ENCODE measurements at regions not wholly inside any gene's neighbourhood (a gene's known extent, or its start where the extent isn't known, plus 50 kb on each side); places are given as distances from the start of the nearest gene placed in this dataset.

DNA sequence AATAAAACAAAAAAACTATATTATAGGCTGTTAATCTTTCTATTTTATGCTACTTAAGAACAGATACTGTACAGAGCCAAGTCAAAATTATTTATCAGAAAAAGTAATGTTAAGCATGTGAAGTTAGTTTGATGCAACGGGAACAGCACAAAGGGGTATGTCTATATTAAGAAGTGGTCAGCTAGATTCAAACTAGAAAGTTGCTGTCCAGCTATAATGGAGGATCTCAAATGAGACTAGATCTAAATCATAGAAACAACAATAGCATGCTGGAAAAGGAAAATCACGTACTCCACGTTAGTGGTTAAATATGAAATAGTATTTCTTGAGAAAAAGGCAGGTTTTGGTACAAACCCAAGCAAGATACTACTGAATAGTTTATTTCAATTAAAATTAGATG is 1124.0 kb downstream of the GRIK2 start:
- Histone ChIP-seq H3K9ac (ENCODE audit: insufficient read depth in 1 of 2, low read length in 2 of 2) (no peak overlapping the region), H3K27ac (ENCODE audit: low read depth in 1 of 2, low read length in 1 of 2) (no peak overlapping the region), H3K4me3 (no peak overlapping the region), H3K9me3 (ENCODE audit: control insufficient read depth in 4 of 4, insufficient read depth in 3 of 4, low read length in 3 of 4) (no peaks in the 10 kb centered on the region), H3K27me3 (ENCODE audit: control insufficient read depth in 3 of 3, insufficient read depth in 3 of 3, low read length in 2 of 3) (no peaks in the 10 kb centered on the region), H3K36me3 (ENCODE audit: control insufficient read depth in 4 of 4, insufficient read depth in 4 of 4, low read length in 4 of 4) (no peaks in the 10 kb centered on the region), H3K4me1 (ENCODE audit: control insufficient read depth in 5 of 5, insufficient read depth in 5 of 5, low read length in 5 of 5) (no peaks in the 10 kb centered on the region)
- TF ChIP-seq, protein P1, sequence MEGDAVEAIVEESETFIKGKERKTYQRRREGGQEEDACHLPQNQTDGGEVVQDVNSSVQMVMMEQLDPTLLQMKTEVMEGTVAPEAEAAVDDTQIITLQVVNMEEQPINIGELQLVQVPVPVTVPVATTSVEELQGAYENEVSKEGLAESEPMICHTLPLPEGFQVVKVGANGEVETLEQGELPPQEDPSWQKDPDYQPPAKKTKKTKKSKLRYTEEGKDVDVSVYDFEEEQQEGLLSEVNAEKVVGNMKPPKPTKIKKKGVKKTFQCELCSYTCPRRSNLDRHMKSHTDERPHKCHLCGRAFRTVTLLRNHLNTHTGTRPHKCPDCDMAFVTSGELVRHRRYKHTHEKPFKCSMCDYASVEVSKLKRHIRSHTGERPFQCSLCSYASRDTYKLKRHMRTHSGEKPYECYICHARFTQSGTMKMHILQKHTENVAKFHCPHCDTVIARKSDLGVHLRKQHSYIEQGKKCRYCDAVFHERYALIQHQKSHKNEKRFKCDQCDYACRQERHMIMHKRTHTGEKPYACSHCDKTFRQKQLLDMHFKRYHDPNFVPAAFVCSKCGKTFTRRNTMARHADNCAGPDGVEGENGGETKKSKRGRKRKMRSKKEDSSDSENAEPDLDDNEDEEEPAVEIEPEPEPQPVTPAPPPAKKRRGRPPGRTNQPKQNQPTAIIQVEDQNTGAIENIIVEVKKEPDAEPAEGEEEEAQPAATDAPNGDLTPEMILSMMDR (IDR thresholded peaks at IDR 0.05; ENCODE audit: control extremely low read depth, extremely low read depth), result no peak
- no peak for ATAC-seq (ENCODE audit: insufficient read depth, low FRiP score)
- WGBS, 2 donors, result 86 to 90% methylated on average over 3 of the region's 3 CpGs
- DNase-seq, result no peak

DNA sequence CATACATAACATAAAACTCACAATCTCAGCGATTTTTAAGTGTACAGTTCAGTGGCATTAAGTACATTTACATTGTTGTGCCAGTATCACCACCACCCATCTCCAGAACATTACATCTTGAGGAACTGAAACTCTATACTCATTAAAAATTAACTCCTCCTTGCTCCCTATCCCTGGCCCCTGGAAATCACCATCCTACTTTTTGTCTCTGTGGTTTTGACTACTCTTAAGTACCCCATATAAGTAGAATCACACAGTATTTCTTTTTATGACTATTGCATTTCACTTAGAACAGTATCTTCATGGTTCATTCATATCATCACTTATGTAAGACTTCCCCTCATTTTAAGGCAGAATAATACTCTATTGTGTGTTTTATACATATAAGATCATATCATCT is 1108.1 kb downstream of the GRIK2 start:
- TF ChIP-seq, protein P1 (IDR thresholded peaks at IDR 0.05; ENCODE audit: control extremely low read depth, extremely low read depth), result no peak
- no peak overlapping the region for H3K27ac ChIP-seq (ENCODE audit: low read depth in 1 of 2, low read length in 1 of 2)
- no peak overlapping the region for H3K4me3 ChIP-seq
- no peak overlapping the region for H3K9ac ChIP-seq (ENCODE audit: insufficient read depth in 1 of 2, low read length in 2 of 2)
- H3K9me3 ChIP-seq (ENCODE audit: control insufficient read depth in 4 of 4, insufficient read depth in 3 of 4, low read length in 3 of 4), result no peaks in the 10 kb centered on the region
- 53 to 63% methylated on average over 1 of the region's 1 CpG for WGBS, 2 donors
- no peaks in the 10 kb centered on the region for H3K36me3 ChIP-seq (ENCODE audit: control insufficient read depth in 4 of 4, insufficient read depth in 4 of 4, low read length in 4 of 4)
- H3K27me3 ChIP-seq (ENCODE audit: control insufficient read depth in 3 of 3, insufficient read depth in 3 of 3, low read length in 2 of 3), result no peaks in the 10 kb centered on the region
- no peaks in the 10 kb centered on the region for H3K4me1 ChIP-seq (ENCODE audit: control insufficient read depth in 5 of 5, insufficient read depth in 5 of 5, low read length in 5 of 5)
- ATAC-seq (ENCODE audit: insufficient read depth, low FRiP score) (no peak), DNase-seq (no peak)

DNA sequence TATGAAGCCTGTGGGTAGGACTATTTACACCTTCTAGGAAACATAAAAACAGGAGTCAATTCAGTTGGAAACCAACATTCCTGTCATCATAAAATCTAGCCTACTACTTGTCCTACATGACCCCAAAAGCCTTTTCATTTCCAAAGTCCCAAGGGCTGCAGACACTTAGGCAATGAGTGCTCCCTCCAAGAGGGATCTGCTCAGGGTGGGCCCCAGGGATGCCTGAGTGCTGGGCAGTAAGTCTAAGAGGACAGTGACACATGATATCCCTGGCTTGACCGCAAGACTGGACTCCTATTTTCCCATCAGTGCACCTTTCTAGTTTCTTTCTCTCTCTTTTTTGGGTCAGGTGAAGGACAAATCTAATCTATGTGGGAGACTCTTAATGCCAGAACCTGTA is 1101.3 kb downstream of the GRIK2 start:
- H3K4me3 ChIP-seq, result no peak overlapping the region
- ATAC-seq (ENCODE audit: insufficient read depth, low FRiP score), result no peak
- H3K27me3 ChIP-seq (ENCODE audit: control insufficient read depth in 3 of 3, insufficient read depth in 3 of 3, low read length in 2 of 3), result no peaks in the 10 kb centered on the region
- no peaks in the 10 kb centered on the region for H3K36me3 ChIP-seq (ENCODE audit: control insufficient read depth in 4 of 4, insufficient read depth in 4 of 4, low read length in 4 of 4)
- H3K27ac ChIP-seq (ENCODE audit: low read depth in 1 of 2, low read length in 1 of 2), result no peak overlapping the region
- no peak overlapping the region for H3K9ac ChIP-seq (ENCODE audit: insufficient read depth in 1 of 2, low read length in 2 of 2)
- 85 to 93% methylated on average over 1 of the region's 1 CpG for WGBS, 2 donors
- DNase-seq, result no peak
- H3K9me3 ChIP-seq (ENCODE audit: control insufficient read depth in 4 of 4, insufficient read depth in 3 of 4, low read length in 3 of 4), result peaks cover 0 to 3% (median 0%) of the 10 kb centered on the region in 4 donors
- TF ChIP-seq, protein P1 (IDR thresholded peaks at IDR 0.05; ENCODE audit: control extremely low read depth, extremely low read depth), result no peak
- H3K4me1 ChIP-seq (ENCODE audit: control insufficient read depth in 5 of 5, insufficient read depth in 5 of 5, low read length in 5 of 5), result no peaks in the 10 kb centered on the region

DNA sequence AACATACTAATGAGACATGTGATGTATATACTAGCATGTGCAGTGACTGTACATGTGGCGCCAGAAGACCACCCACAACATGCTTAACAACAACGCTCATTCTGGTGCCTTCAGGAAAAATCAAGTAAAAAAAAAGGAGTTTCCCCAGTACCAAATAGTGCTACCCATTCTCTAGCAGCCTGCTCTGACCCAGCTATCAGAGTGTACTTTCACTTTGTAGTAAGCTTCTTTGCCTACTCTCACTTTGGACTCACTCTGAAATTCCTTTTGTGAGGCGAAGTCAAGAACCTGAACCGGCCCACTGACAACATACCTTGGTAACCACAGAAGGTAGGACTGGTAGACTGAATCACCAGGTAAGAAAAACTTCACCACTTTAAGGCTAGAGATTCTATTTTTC is 1100.0 kb downstream of the GRIK2 start:
- Histone ChIP-seq H3K4me3 (no peak overlapping the region), H3K27me3 (ENCODE audit: control insufficient read depth in 3 of 3, insufficient read depth in 3 of 3, low read length in 2 of 3) (no peaks in the 10 kb centered on the region), H3K4me1 (ENCODE audit: control insufficient read depth in 5 of 5, insufficient read depth in 5 of 5, low read length in 5 of 5) (no peaks in the 10 kb centered on the region), H3K36me3 (ENCODE audit: control insufficient read depth in 4 of 4, insufficient read depth in 4 of 4, low read length in 4 of 4) (no peaks in the 10 kb centered on the region), H3K9ac (ENCODE audit: insufficient read depth in 1 of 2, low read length in 2 of 2) (no peak overlapping the region), H3K9me3 (ENCODE audit: control insufficient read depth in 4 of 4, insufficient read depth in 3 of 4, low read length in 3 of 4) (peaks cover 0 to 3% (median 0%) of the 10 kb centered on the region in 4 donors), H3K27ac (ENCODE audit: low read depth in 1 of 2, low read length in 1 of 2) (no peak overlapping the region)
- TF ChIP-seq, protein P1 (IDR thresholded peaks at IDR 0.05; ENCODE audit: control extremely low read depth, extremely low read depth), result no peak
- no peak for ATAC-seq (ENCODE audit: insufficient read depth, low FRiP score)
- no peak for DNase-seq
- 90 to 97% methylated on average over 4 of the region's 4 CpGs for WGBS, 2 donors
